GM12878 (cell line): ENCODE measurements at regions not wholly inside any gene's neighbourhood (a gene's known extent, or its start where the extent isn't known, plus 50 kb on each side); places are given as distances from the start of the nearest gene placed in this dataset.

Experiments used
- ATAC-seq: fragments of 200-7000 bp; cut with Tn5 transposase; 3 replicates; pipeline ENCODE4 v1.9.1; 2020; ENCODE audit warnings: mild to moderate bottlenecking, moderate library complexity
- BruUV-seq: library from RNA; stranded (reverse); fragments of 400-500 nt; replicated peaks from 2 replicates; lab custom pipeline; 2021; lab: Mats Ljungman, UMichigan
- CTCF ChIA-PET: fragments of 300-600 bp; sonication (Branson Sonifier 250); formaldehyde crosslinking; extraction: SDS; loops from one replicate; lab custom pipeline; 2021; ENCODE audit warnings: inconsistent platforms; lab: Yijun Ruan, JAX
- POLR2A ChIA-PET: fragments of 350-600 bp; formaldehyde crosslinking; extraction: SDS; loops from one replicate; lab custom pipeline; 2021; ENCODE audit warnings: inconsistent platforms; lab: Charles Lee
- RAD21 ChIA-PET: fragments of 300-600 bp; sonication (Branson Sonifier 250); formaldehyde crosslinking; loops from one replicate; lab custom pipeline; 2023; ENCODE audit warnings: antibody characterized with exemption; ENCODE audit not compliant: unreplicated experiment; lab: Charles Lee
- SMC1A ChIA-PET: fragments of 300-600 bp; sonication (Branson Sonifier 250); formaldehyde crosslinking; loops from one replicate; lab custom pipeline; 2023; ENCODE audit not compliant: unreplicated experiment, uncharacterized antibody; lab: Charles Lee
- DNase-seq: peaks from one replicate; pipeline ENCODE4 v3.0.0-alpha.2; 2011; ENCODE audit warnings: low read depth, low spot score
- FAIRE-seq: peaks from 3 replicates; lab custom pipeline; 2011; peaks lifted over from hg19 to GRCh38; lab: Jason Lieb, UNC
- H2AFZ ChIP-seq: 2 replicates; pipeline ENCODE4 v1.6.0; 2011; ENCODE audit warnings: low read depth, low read length, control low read depth; ENCODE audit not compliant: control insufficient read depth
- H3K27ac ChIP-seq: 2 replicates; pipeline ENCODE4 v1.5.1; 2011; ENCODE audit warnings: control low read depth; ENCODE audit not compliant: control insufficient read depth, insufficient read depth
- H3K27me3 ChIP-seq, 2 experiments: replicated peaks in 1 of 2; 2 replicates each; pipeline versions ENCODE4 v1.6.0 to v1.6.1; 2011; ENCODE audit warnings: low read length in 1 of 2; ENCODE audit not compliant: control insufficient read depth in 2 of 2, insufficient read depth in 2 of 2
- H3K36me3 ChIP-seq, 2 experiments: 2 replicates each; pipeline ENCODE4 v1.5.1; 2011; ENCODE audit warnings: low read length in 1 of 2; ENCODE audit not compliant: control insufficient read depth in 2 of 2, insufficient read depth in 2 of 2
- H3K4me1 ChIP-seq: 2 replicates; pipeline ENCODE4 v1.6.1; 2011; ENCODE audit warnings: mild to moderate bottlenecking, low read length, moderate library complexity, mixed read lengths; ENCODE audit not compliant: control insufficient read depth, insufficient read depth
- H3K4me2 ChIP-seq: 2 replicates; pipeline ENCODE4 v1.6.0; 2011; ENCODE audit warnings: control low read depth; ENCODE audit not compliant: control insufficient read depth, insufficient read depth
- H3K4me3 ChIP-seq: fragments of 200-600 bp; sonication (generic); 2 replicates; pipeline ENCODE4 v1.5.1; 2016
- H3K79me2 ChIP-seq: 2 replicates; pipeline ENCODE4 v1.6.0; 2011; ENCODE audit warnings: low read length; ENCODE audit not compliant: control insufficient read depth, insufficient read depth
- H3K9ac ChIP-seq: 2 replicates; pipeline ENCODE4 v1.8.0; 2011; ENCODE audit warnings: low read length, control low read depth, mixed read lengths; ENCODE audit not compliant: control insufficient read depth, insufficient read depth
- H3K9me3 ChIP-seq: replicated peaks from 3 replicates; pipeline ENCODE4 v1.5.1; 2011; ENCODE audit warnings: mild to moderate bottlenecking, low read length; ENCODE audit not compliant: control insufficient read depth, insufficient read depth
- H4K20me1 ChIP-seq: 2 replicates; pipeline ENCODE4 v1.6.0; 2011; ENCODE audit not compliant: control insufficient read depth, insufficient read depth
- BCL3 ChIP-seq: IDR thresholded peaks from 2 replicates; pipeline ENCODE4 v1.6.1; 2011; ENCODE audit warnings: borderline replicate concordance, low read depth, mild to moderate bottlenecking, moderate library complexity, low read length; ENCODE audit not compliant: insufficient read depth, poor library complexity, severe bottlenecking
- NR2C1 ChIP-seq: fragments of 450-650 bp; IDR thresholded peaks from 2 replicates; pipeline ENCODE4 v1.6.1; 2017; ENCODE audit warnings: antibody characterized with exemption, mild to moderate bottlenecking, moderate library complexity
- NRF1 ChIP-seq: conservative IDR thresholded peaks from 2 replicates; pipeline ENCODE4 v1.6.1; 2011; ENCODE audit warnings: mild to moderate bottlenecking, low read depth, low read length, improper control_type of control experiment
- RELA ChIP-seq: fragments of 450-650 bp; IDR thresholded peaks from 2 replicates; pipeline ENCODE4 v1.8.0; 2014; ENCODE audit warnings: borderline replicate concordance; ENCODE audit not compliant: partially characterized antibody
- WGBS: methylation state at CpG from one replicate; pipeline ENCODE4 v1.1.6; 2016; ENCODE audit warnings: low lambda C conversion rate; ENCODE audit not compliant: insufficient replicate concordance, insufficient coverage; ENCODE audit errors: missing lambda C conversion rate; 5-methylcytosine and 5-hydroxymethylcytosine counted together
- in situ Hi-C: fragments of 300-500 bp; cut with MboI; formaldehyde crosslinking; loops from 9 replicates; pipeline ENCODE4 v1.14.3; 2018; ENCODE audit warnings: mixed read lengths
- intact Hi-C: fragments of 100-400 bp; cut with micrococcal nuclease; formaldehyde crosslinking; loops from one replicate; pipeline ENCODE4 v1.14.2; 2022; ENCODE audit not compliant: unreplicated experiment

DNA sequence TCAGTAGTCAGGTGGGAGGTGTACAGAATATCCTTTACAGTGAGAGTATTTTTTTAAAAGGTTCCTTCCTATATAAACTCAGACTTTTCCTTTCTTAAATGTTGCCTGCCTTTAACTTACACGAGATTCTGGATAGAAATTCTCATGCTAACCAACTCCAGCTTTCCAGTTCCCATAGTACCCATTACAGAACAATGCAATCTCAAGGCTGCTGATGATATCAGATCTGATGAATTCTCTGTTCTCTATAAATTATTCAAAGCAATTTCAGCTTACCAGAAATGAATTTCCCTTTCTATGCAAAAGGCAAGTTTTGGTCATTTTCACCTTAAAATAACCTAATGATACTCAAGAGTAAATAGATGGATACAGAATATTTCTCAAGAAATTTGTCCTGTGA, 90.3 kb downstream of the NUDT12 start:
- H2AFZ ChIP-seq: no peak overlapping the region
- no TSS peak for BruUV-seq
- ChIA-PET RAD21 (interaction anchor here (1.0 to 1.3 kb wide), 4 partner anchors 216 to 261 kb away, joined by 3 to 8 read pairs (median 3); no protein-coding TSS in a partner anchor), POLR2A (no interaction called here), SMC1A (interaction anchor here (1.9 to 2.1 kb wide), 2 partner anchors 215 to 239 kb away, joined by 8 to 9 read pairs; partner anchors contain the start of gene MACIR), CTCF (interaction anchor here (2.1 to 2.8 kb wide), 3 partner anchors 216 to 247 kb away, joined by 7 to 13 read pairs (median 10); no protein-coding TSS in a partner anchor)
- DNase-seq: no peak
- ATAC-seq: no peak
- no peak overlapping the region for H3K4me2 ChIP-seq
- no peaks in the 10 kb centered on the region for H3K79me2 ChIP-seq
- H3K4me1 ChIP-seq: no peaks in the 10 kb centered on the region
- FAIRE-seq: no peak
- no peaks in the 10 kb centered on the region; a peak in 1 of 4 replicates for H3K27me3 ChIP-seq
- in situ Hi-C loops (loop anchor here (5.0 kb wide), 1 partner anchor 240 kb away; no protein-coding TSS in a partner anchor), intact Hi-C loops (loop anchor here (10.0 kb wide), 3 partner anchors 337 to 1597 kb away; no protein-coding TSS in a partner anchor)
- no peak overlapping the region for H3K4me3 ChIP-seq
- 0% methylated on average over 1 of the region's 1 CpG for WGBS
- H3K9ac ChIP-seq: no peak overlapping the region
- TF ChIP-seq BCL3 (no peak), NR2C1 (no peak), RELA (no peak), NRF1 (no peak)
- no peaks in the 10 kb centered on the region for H3K36me3 ChIP-seq
- H3K9me3 ChIP-seq: no peaks in the 10 kb centered on the region
- no peaks in the 10 kb centered on the region for H4K20me1 ChIP-seq
- H3K27ac ChIP-seq: no peak overlapping the region
